ENCODE measurements at regions not wholly inside any gene's neighbourhood (a gene's known extent, or its start where the extent isn't known, plus 50 kb on each side); places are given as distances from the start of the nearest gene placed in this dataset.
"Not testable (repeated sequence)": the region's sequence is repeated elsewhere in the genome, so short reads cannot be mapped to it uniquely, and the experiment has no call there.

GRCh38 chr7:114084002-114084471, 165.2 kb upstream of the PPP1R3A start:
- TF ChIP-seq CTCF (IDR thresholded peaks at IDR 0.05) (no peak), POLR2A (IDR thresholded peaks at IDR 0.05) (no peak)
- H3K4me3 ChIP-seq (ENCODE audit: low read depth, poor library complexity, severe bottlenecking): peak overlapping the region; percentile 50
- DNase-seq (ENCODE audit: low spot score in 2 of 2): no peak
- intact Hi-C loops (cut with DNase I; ENCODE audit: low total_unique reads): loop anchor here (10.0 kb wide), 1 partner anchor 321 kb away; no protein-coding TSS in a partner anchor
- WGBS, 2 donors: 32 to 33% methylated on average over 11 of the region's 11 CpGs

GRCh38 chr7:114083166-114084001, 164.6 kb upstream of the PPP1R3A start:
- WGBS, 2 donors: 49% methylated on average over 39 to 45 of the region's 45 CpGs
- intact Hi-C loops (cut with DNase I; ENCODE audit: low total_unique reads): loop anchor here (10.0 kb wide), 1 partner anchor 321 kb away; no protein-coding TSS in a partner anchor
- peak in 1 of 2 donors; percentile 86 for DNase-seq (ENCODE audit: low spot score in 2 of 2)
- TF ChIP-seq CTCF (IDR thresholded peaks at IDR 0.05) (no peak), POLR2A (IDR thresholded peaks at IDR 0.05) (no peak)
- no peak overlapping the region for H3K4me3 ChIP-seq (ENCODE audit: low read depth, poor library complexity, severe bottlenecking)

GRCh38 chr7:114082642-114083165, 163.9 kb upstream of the PPP1R3A start:
- no peak for DNase-seq (ENCODE audit: low spot score in 2 of 2)
- intact Hi-C loops (cut with DNase I; ENCODE audit: low total_unique reads): loop anchor here (10.0 kb wide), 1 partner anchor 322 kb away; no protein-coding TSS in a partner anchor
- TF ChIP-seq POLR2A (IDR thresholded peaks at IDR 0.05) (no peak), CTCF (IDR thresholded peaks at IDR 0.05) (no peak)
- no peak overlapping the region for H3K4me3 ChIP-seq (ENCODE audit: low read depth, poor library complexity, severe bottlenecking)
- 18% methylated on average over 30 of the region's 30 CpGs for WGBS, 2 donors

GRCh38 chr7:114081606-114082425, 163.0 kb upstream of the PPP1R3A start:
- TF ChIP-seq POLR2A (IDR thresholded peaks at IDR 0.05): no peak
- no peak for TF ChIP-seq CTCF (IDR thresholded peaks at IDR 0.05)
- H3K4me3 ChIP-seq (ENCODE audit: low read depth, poor library complexity, severe bottlenecking): no peak overlapping the region
- 30% methylated on average over 6 of the region's 6 CpGs for WGBS, 2 donors
- intact Hi-C loops (cut with DNase I; ENCODE audit: low total_unique reads): loop anchor here (10.0 kb wide), 1 partner anchor 323 kb away; no protein-coding TSS in a partner anchor
- peak in 1 of 2 donors; percentile 28 for DNase-seq (ENCODE audit: low spot score in 2 of 2)

GRCh38 chr7:114077158-114077524, 158.3 kb upstream of the PPP1R3A start:
- 93 to 98% methylated on average over 18 of the region's 18 CpGs for WGBS, 2 donors
- intact Hi-C loops (cut with DNase I; ENCODE audit: low total_unique reads); H3K4me3 ChIP-seq (ENCODE audit: low read depth, poor library complexity, severe bottlenecking): not testable (repeated sequence)
- DNase-seq (ENCODE audit: low spot score in 2 of 2): peak in 1 of 2 donors; percentile 67

- peak in 1 of 2 donors; percentile 70 for DNase-seq (ENCODE audit: low spot score in 2 of 2)
- intact Hi-C loops (cut with DNase I; ENCODE audit: low total_unique reads); H3K4me3 ChIP-seq (ENCODE audit: low read depth, poor library complexity, severe bottlenecking): not testable (repeated sequence)
- 93 to 95% methylated on average over 19 to 37 of the region's 38 CpGs for WGBS, 2 donors
These were observed 157.8 kb upstream of the PPP1R3A start for GRCh38 chr7:114076392-114077157.
